ENCODE measurements at regions not wholly inside any gene's neighbourhood (a gene's known extent, or its start where the extent isn't known, plus 50 kb on each side); places are given as distances from the start of the nearest gene placed in this dataset.

- no peak for DNase-seq (ENCODE audit: low spot score)
- no peak for TF ChIP-seq CTCF (IDR thresholded peaks at IDR 0.05; ENCODE audit: borderline replicate concordance, control extremely low read depth, extremely low read depth, insufficient read depth, missing control alignments)
- in situ Hi-C loops (cut with MboI; ENCODE audit: low sequenced_read_pairs, unreplicated experiment): no loop called here
Observed at GRCh38 chr14:42028607-42029006, 421.9 kb downstream of the LRFN5 start.

GRCh38 chr14:42027271-42027670, 420.6 kb downstream of the LRFN5 start:
- no peak for DNase-seq (ENCODE audit: low spot score)
- in situ Hi-C loops (cut with MboI; ENCODE audit: low sequenced_read_pairs, unreplicated experiment): no loop called here
- TF ChIP-seq CTCF (IDR thresholded peaks at IDR 0.05; ENCODE audit: borderline replicate concordance, control extremely low read depth, extremely low read depth, insufficient read depth, missing control alignments): no peak

- no peak for DNase-seq (ENCODE audit: low spot score)
- in situ Hi-C loops (cut with MboI; ENCODE audit: low sequenced_read_pairs, unreplicated experiment): no loop called here
- no peak for TF ChIP-seq CTCF (IDR thresholded peaks at IDR 0.05; ENCODE audit: borderline replicate concordance, control extremely low read depth, extremely low read depth, insufficient read depth, missing control alignments)
Observed at GRCh38 chr14:42023452-42023851, 416.8 kb downstream of the LRFN5 start.

- DNase-seq (ENCODE audit: low spot score): no peak
- in situ Hi-C loops (cut with MboI; ENCODE audit: low sequenced_read_pairs, unreplicated experiment): no loop called here
- no peak for TF ChIP-seq CTCF (IDR thresholded peaks at IDR 0.05; ENCODE audit: borderline replicate concordance, control extremely low read depth, extremely low read depth, insufficient read depth, missing control alignments)
Observed at GRCh38 chr14:42014301-42014700, 407.6 kb downstream of the LRFN5 start.

- DNase-seq (ENCODE audit: low spot score): no peak
- no peak for TF ChIP-seq CTCF (IDR thresholded peaks at IDR 0.05; ENCODE audit: borderline replicate concordance, control extremely low read depth, extremely low read depth, insufficient read depth, missing control alignments)
- in situ Hi-C loops (cut with MboI; ENCODE audit: low sequenced_read_pairs, unreplicated experiment): no loop called here
Observed at GRCh38 chr14:42013559-42013958, 406.9 kb downstream of the LRFN5 start.

- no peak for DNase-seq (ENCODE audit: low spot score)
- in situ Hi-C loops (cut with MboI; ENCODE audit: low sequenced_read_pairs, unreplicated experiment): no loop called here
- no peak for TF ChIP-seq CTCF (IDR thresholded peaks at IDR 0.05; ENCODE audit: borderline replicate concordance, control extremely low read depth, extremely low read depth, insufficient read depth, missing control alignments)
Observed at GRCh38 chr14:42013153-42013552, 406.5 kb downstream of the LRFN5 start.

- in situ Hi-C loops (cut with MboI; ENCODE audit: low sequenced_read_pairs, unreplicated experiment): no loop called here
- peak; percentile 11 for DNase-seq (ENCODE audit: low spot score)
- TF ChIP-seq CTCF (IDR thresholded peaks at IDR 0.05; ENCODE audit: borderline replicate concordance, control extremely low read depth, extremely low read depth, insufficient read depth, missing control alignments): no peak
Observed at GRCh38 chr14:42011221-42011620, 404.5 kb downstream of the LRFN5 start.

Data from GM13976 (cell line).